IMR-90 (cell line): ENCODE measurements at regions not wholly inside any gene's neighbourhood (a gene's known extent, or its start where the extent isn't known, plus 50 kb on each side); places are given as distances from the start of the nearest gene placed in this dataset.

Experiments used
- ATAC-seq: fragments of 200-7000 bp; cut with Tn5 transposase; 2 replicates; pipeline ENCODE4 v1.9.1; 2020; ENCODE audit warnings: low read depth, mild to moderate bottlenecking, moderate library complexity
- BruUV-seq: library from RNA; stranded (reverse); fragments of 400-500 nt; replicated peaks from 2 replicates; lab custom pipeline; 2021; lab: Mats Ljungman, UMichigan
- CTCF ChIA-PET: fragments of 300-600 bp; formaldehyde crosslinking; extraction: SDS; loops from one replicate; lab custom pipeline; 2021; ENCODE audit warnings: antibody characterized with exemption; lab: Yijun Ruan, JAX
- POLR2A ChIA-PET: fragments of 300-600 bp; sonication (Branson Sonifier 250); formaldehyde crosslinking; loops from one replicate; lab custom pipeline; 2022; ENCODE audit warnings: antibody characterized with exemption; ENCODE audit not compliant: unreplicated experiment; lab: Charles Lee
- DNase-seq: peaks from one replicate; pipeline ENCODE4 v3.0.0; 2013
- H2AFZ ChIP-seq: replicated peaks from 2 replicates; pipeline ENCODE3; 2013; ENCODE audit warnings: low read length, mild to moderate bottlenecking; ENCODE audit not compliant: poor library complexity
- H2AK5ac ChIP-seq: 2 replicates; pipeline ENCODE4 v1.6.1; 2013; ENCODE audit warnings: low read depth, low read length, inconsistent platforms
- H2AK9ac ChIP-seq: replicated peaks from 2 replicates; pipeline ENCODE3; 2013; ENCODE audit warnings: mild to moderate bottlenecking, low read depth, low read length, moderate library complexity; ENCODE audit not compliant: poor library complexity
- H2BK120ac ChIP-seq: 2 replicates; pipeline ENCODE4 v1.6.1; 2013; ENCODE audit warnings: low read depth, low read length, inconsistent platforms
- H2BK15ac ChIP-seq: 3 replicates; pipeline ENCODE4 v1.6.1; 2013; ENCODE audit warnings: low read depth, low read length, inconsistent platforms
- H2BK20ac ChIP-seq: 2 replicates; pipeline ENCODE4 v1.6.1; 2013; ENCODE audit warnings: low read depth, mild to moderate bottlenecking, inconsistent platforms, low read length, moderate library complexity
- H2BK5ac ChIP-seq: 2 replicates; pipeline ENCODE4 v1.6.1; 2013; ENCODE audit warnings: mild to moderate bottlenecking, low read depth, low read length, inconsistent platforms; ENCODE audit not compliant: poor library complexity, severe bottlenecking
- H3K14ac ChIP-seq: replicated peaks from 2 replicates; pipeline ENCODE4 v1.6.1; 2013; ENCODE audit warnings: low read depth, low read length, inconsistent platforms
- H3K18ac ChIP-seq: 2 replicates; pipeline ENCODE4 v1.6.1; 2013; ENCODE audit warnings: low read depth, low read length, control low read depth
- H3K23ac ChIP-seq: 2 replicates; pipeline ENCODE4 v1.6.1; 2013; ENCODE audit warnings: low read depth, low read length, inconsistent platforms
- H3K27ac ChIP-seq: 2 replicates; pipeline ENCODE4 v1.5.1; 2013; ENCODE audit warnings: mild to moderate bottlenecking, control low read depth, low read length; ENCODE audit not compliant: insufficient read depth
- H3K27me3 ChIP-seq: 2 replicates; pipeline ENCODE4 v1.6.1; 2013; ENCODE audit warnings: low read length; ENCODE audit not compliant: control insufficient read depth, insufficient read depth
- H3K36me3 ChIP-seq: 2 replicates; pipeline ENCODE4 v1.6.1; 2013; ENCODE audit warnings: low read length, mixed read lengths; ENCODE audit not compliant: control insufficient read depth, insufficient read depth
- H3K4ac ChIP-seq: 2 replicates; pipeline ENCODE4 v1.6.1; 2013; ENCODE audit warnings: low read depth, low read length, inconsistent platforms
- H3K4me1 ChIP-seq: 2 replicates; pipeline ENCODE4 v1.6.1; 2013; ENCODE audit warnings: low read length, mixed read lengths; ENCODE audit not compliant: control insufficient read depth, insufficient read depth
- H3K4me2 ChIP-seq: 2 replicates; pipeline ENCODE4 v1.6.1; 2013; ENCODE audit warnings: low read depth, mild to moderate bottlenecking, control low read depth, low read length, moderate library complexity
- H3K4me3 ChIP-seq: 2 replicates; pipeline ENCODE4 v1.5.1; 2013; ENCODE audit warnings: low read depth, mild to moderate bottlenecking, control low read depth, low read length, moderate library complexity; ENCODE audit not compliant: insufficient read depth
- H3K56ac ChIP-seq: 2 replicates; pipeline ENCODE4 v1.6.1; 2013; ENCODE audit warnings: low read length, inconsistent platforms; ENCODE audit not compliant: insufficient read depth; ENCODE audit errors: extremely low read depth
- H3K79me1 ChIP-seq, 2 experiments: 2 replicates each; pipeline ENCODE4 v1.6.1; 2013; ENCODE audit warnings: low read length in 2 of 2, inconsistent platforms in 1 of 2, low read depth in 1 of 2
- H3K9ac ChIP-seq: 2 replicates; pipeline ENCODE4 v1.6.1; 2013; ENCODE audit warnings: low read depth, low read length, control low read depth
- H3K9me1 ChIP-seq: 2 replicates; pipeline ENCODE4 v1.6.1; 2013; ENCODE audit warnings: low read length, inconsistent platforms; ENCODE audit not compliant: insufficient read depth
- H3K9me3 ChIP-seq: 2 replicates; pipeline ENCODE4 v1.6.1; 2013; ENCODE audit warnings: low read length; ENCODE audit not compliant: control insufficient read depth, insufficient read depth
- H4K20me1 ChIP-seq: 2 replicates; pipeline ENCODE4 v1.6.1; 2013; ENCODE audit warnings: low read length, inconsistent platforms; ENCODE audit not compliant: insufficient read depth
- H4K5ac ChIP-seq: 2 replicates; pipeline ENCODE4 v1.6.1; 2013; ENCODE audit warnings: mild to moderate bottlenecking, low read depth, low read length, control low read depth
- H4K8ac ChIP-seq, 2 experiments: 2 replicates each; pipeline ENCODE4 v1.6.1; 2013; ENCODE audit warnings: low read depth in 2 of 2, low read length in 2 of 2, control low read depth in 1 of 2, inconsistent platforms in 1 of 2
- H4K91ac ChIP-seq: 2 replicates; pipeline ENCODE4 v1.6.1; 2013; ENCODE audit warnings: low read depth, low read length, inconsistent platforms; ENCODE audit not compliant: insufficient read depth
- BHLHE40 ChIP-seq: fragments of 150-350 bp; IDR thresholded peaks from 2 replicates; pipeline ENCODE4 v1.6.1; 2016; ENCODE audit warnings: mild to moderate bottlenecking, low read depth, low read length
- CEBPB ChIP-seq: IDR thresholded peaks from 2 replicates; pipeline ENCODE4 v1.6.1; 2012; ENCODE audit warnings: low read depth, low read length, improper control_type of control experiment
- CTCF ChIP-seq: conservative IDR thresholded peaks from 2 replicates; pipeline ENCODE4 v1.5.1; 2012; ENCODE audit warnings: mild to moderate bottlenecking, low read depth, low read length, improper control_type of control experiment
- ELK1 ChIP-seq: fragments of 150-350 bp; IDR thresholded peaks from 2 replicates; pipeline ENCODE4 v1.6.1; 2016; ENCODE audit warnings: low read depth, mild to moderate bottlenecking, low read length, moderate library complexity, borderline replicate concordance
- FOS ChIP-seq: fragments of 150-350 bp; IDR thresholded peaks from 2 replicates; pipeline ENCODE4 v1.6.1; 2016; ENCODE audit warnings: low read depth, low read length
- MAFK ChIP-seq: IDR thresholded peaks from 2 replicates; pipeline ENCODE4 v1.6.1; 2012; ENCODE audit warnings: low read depth, low read length, improper control_type of control experiment
- MAZ ChIP-seq: IDR thresholded peaks from 2 replicates; pipeline ENCODE4 v1.6.1; 2012; ENCODE audit warnings: low read depth, mild to moderate bottlenecking, low read length, improper control_type of control experiment, moderate library complexity, borderline replicate concordance
- POLR2A ChIP-seq: IDR thresholded peaks from 2 replicates; pipeline ENCODE4 v1.6.1; 2012; ENCODE audit warnings: mild to moderate bottlenecking, low read depth, low read length
- RAD21 ChIP-seq: IDR thresholded peaks from 2 replicates; pipeline ENCODE4 v1.6.1; 2012; ENCODE audit warnings: low read length, improper control_type of control experiment
- RCOR1 ChIP-seq: IDR thresholded peaks from 2 replicates; pipeline ENCODE4 v1.6.1; 2012; ENCODE audit warnings: mild to moderate bottlenecking, low read length, improper control_type of control experiment; ENCODE audit not compliant: insufficient replicate concordance
- RFX5 ChIP-seq: IDR thresholded peaks from 2 replicates; pipeline ENCODE4 v1.8.0; 2012; ENCODE audit warnings: low read depth, mild to moderate bottlenecking, low read length, moderate library complexity
- SMC3 ChIP-seq: fragments of 150-350 bp; IDR thresholded peaks from 2 replicates; pipeline ENCODE4 v1.6.1; 2016; ENCODE audit warnings: low read depth, mild to moderate bottlenecking, antibody characterized with exemption, low read length, moderate library complexity
- USF2 ChIP-seq: fragments of 150-350 bp; IDR thresholded peaks from 2 replicates; pipeline ENCODE4 v1.6.1; 2017; ENCODE audit warnings: mild to moderate bottlenecking, antibody characterized with exemption, low read length, low read depth
- whole genome bisulfite sequencing, 2 experiments: methylation state at CpG; one replicate each; pipeline versions ENCODE4 v1.1.5 to v1.1.7; 2013; ENCODE audit warnings: missing lambda C conversion rate in 2 of 2; ENCODE audit not compliant: insufficient read length in 1 of 2; ENCODE audit errors: extremely low coverage in 2 of 2; 5-methylcytosine and 5-hydroxymethylcytosine counted together
- dilution Hi-C: fragments of 300-500 bp; cut with HindIII; formaldehyde crosslinking; loops from one replicate; pipeline ENCODE4 v1.14.3; 2018; ENCODE audit warnings: low sequenced_read_pairs; ENCODE audit not compliant: unreplicated experiment
- in situ Hi-C: fragments of 300-500 bp; cut with MboI; formaldehyde crosslinking; loops from 3 replicates; pipeline ENCODE4 v1.14.3; 2019; ENCODE audit warnings: low sequenced_read_pairs, inconsistent platforms, mixed read lengths
- intact Hi-C: fragments of 100-400 bp; cut with micrococcal nuclease; formaldehyde crosslinking; loops from 2 replicates; pipeline ENCODE4 v1.10.0; 2022

- no peak overlapping the region for H2AFZ ChIP-seq
- no peak overlapping the region for H2BK120ac ChIP-seq
- no peak overlapping the region for H3K14ac ChIP-seq
- no peak overlapping the region for H2BK15ac ChIP-seq
- H4K8ac ChIP-seq, result no peak overlapping the region
- CTCF ChIA-PET, result no interaction called here
- H2BK5ac ChIP-seq, result no peak overlapping the region
- no peak overlapping the region for H3K9ac ChIP-seq
- H3K36me3 ChIP-seq, result no peaks in the 10 kb centered on the region
- no peak for ATAC-seq
- H4K5ac ChIP-seq, result no peak overlapping the region
- no peaks in the 10 kb centered on the region for H3K9me1 ChIP-seq
- POLR2A ChIA-PET, result no interaction called here
- H4K20me1 ChIP-seq, result no peaks in the 10 kb centered on the region
- intact Hi-C loops (loop anchor here (5.0 kb wide), 1 partner anchor 241 kb away; no protein-coding TSS in a partner anchor), in situ Hi-C loops (loop anchor here (5.0 kb wide), 1 partner anchor 241 kb away; no protein-coding TSS in a partner anchor), dilution Hi-C loops (no loop called here)
- no peaks in the 10 kb centered on the region for H3K79me1 ChIP-seq
- peak; percentile 15 for DNase-seq
- TF ChIP-seq RAD21, result peak; percentile 50
- no peak for TF ChIP-seq BHLHE40
- no peak for TF ChIP-seq ELK1
- TF ChIP-seq RCOR1, result no peak
- no peak for TF ChIP-seq FOS
- no peak for TF ChIP-seq RFX5
- no peak for TF ChIP-seq MAFK
- no peak for TF ChIP-seq CEBPB
- TF ChIP-seq POLR2A, result no peak
- no peak for TF ChIP-seq MAZ
- peak; percentile 62 for TF ChIP-seq CTCF
- TF ChIP-seq SMC3, result peak; percentile 58
- no peak for TF ChIP-seq USF2
- no peak overlapping the region for H2BK20ac ChIP-seq
- H3K4me1 ChIP-seq, result no peaks in the 10 kb centered on the region
- no CpG with 5 or more reads among the region's 9 CpGs for WGBS, 2 experiments
- H2AK9ac ChIP-seq, result peak overlapping the region; percentile 28
- no peak overlapping the region for H3K4me3 ChIP-seq
- H3K4me2 ChIP-seq, result no peak overlapping the region
- H4K91ac ChIP-seq, result no peak overlapping the region
- BruUV-seq, result no TSS peak
- H3K23ac ChIP-seq, result no peak overlapping the region
- H2AK5ac ChIP-seq, result no peak overlapping the region
- H3K56ac ChIP-seq, result no peak overlapping the region
- H3K18ac ChIP-seq, result no peak overlapping the region
- H3K27ac ChIP-seq, result no peak overlapping the region
- H3K4ac ChIP-seq, result no peak overlapping the region
- H3K9me3 ChIP-seq, result peaks cover 18% of the 10 kb centered on the region; the same call in 1 of the 2 replicates
- no peaks in the 10 kb centered on the region for H3K27me3 ChIP-seq
Observed at GRCh38 chr19:28466107-28467045, 746.6 kb downstream of the UQCRFS1 start.
